DOHH2 (cell line): ENCODE measurements at regions not wholly inside any gene's neighbourhood (a gene's known extent, or its start where the extent isn't known, plus 50 kb on each side); places are given as distances from the start of the nearest gene placed in this dataset.

Experiments
- CTCF ChIP-seq: fragments of 200-600 bp; sonication (generic); IDR thresholded peaks from one replicate; pipeline ENCODE4 v1.5.1; 2014; ENCODE audit warnings: antibody characterized with exemption, mild to moderate bottlenecking, low read depth, low read length; ENCODE audit not compliant: poor library complexity, severe bottlenecking
- EZH2phosphoT487 ChIP-seq: fragments of 200-600 bp; sonication (generic); IDR thresholded peaks from 2 replicates; pipeline ENCODE4 v1.6.1; 2017; ENCODE audit warnings: borderline replicate concordance, mild to moderate bottlenecking, antibody characterized with exemption, low read length, moderate library complexity, mixed read lengths

- no peak for TF ChIP-seq CTCF
- TF ChIP-seq EZH2phosphoT487: no peak
Measured at GRCh38 chr7:33726582-33726981, 178.8 kb upstream of the BMPER start.
